Renal pelvis (tissue), 1 donor: ENCODE measurements at regions not wholly inside any gene's neighbourhood (a gene's known extent, or its start where the extent isn't known, plus 50 kb on each side); places are given as distances from the start of the nearest gene placed in this dataset.
A peak's percentile ranks its signal among the peaks of the same experiment; 100 is the strongest.

Source experiments
- DNase-seq: peaks from one replicate; pipeline ENCODE4 v3.0.0-alpha.2; 2013

- no peak for DNase-seq
Measured at GRCh38 chr2:4247791-4248190, 544.4 kb downstream of the DCDC2C start.

- no peak for DNase-seq
Measured at GRCh38 chr2:4255491-4255890, 552.1 kb downstream of the DCDC2C start.

GRCh38 chr2:4256351-4256750 is 553.0 kb downstream of the DCDC2C start:
- no peak for DNase-seq

DNA sequence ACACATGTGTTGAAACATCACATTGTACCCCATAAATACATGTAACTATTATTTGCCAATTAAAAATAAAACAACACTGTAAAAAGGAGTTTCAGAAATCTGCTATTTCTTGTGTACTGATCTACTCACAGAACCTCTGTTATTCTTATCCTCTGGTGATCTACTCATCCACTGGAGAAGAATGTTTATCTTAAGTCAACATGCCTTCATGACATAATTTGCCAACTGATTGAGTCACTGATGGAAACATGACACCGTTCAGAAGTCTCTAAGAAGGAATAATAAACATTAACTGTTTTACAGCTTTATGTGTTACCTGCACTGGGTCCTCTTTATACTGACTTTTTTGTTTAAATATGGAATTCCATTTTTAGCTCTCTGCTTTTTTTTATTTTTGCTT is 555.2 kb downstream of the DCDC2C start:
- no peak for DNase-seq

DNA sequence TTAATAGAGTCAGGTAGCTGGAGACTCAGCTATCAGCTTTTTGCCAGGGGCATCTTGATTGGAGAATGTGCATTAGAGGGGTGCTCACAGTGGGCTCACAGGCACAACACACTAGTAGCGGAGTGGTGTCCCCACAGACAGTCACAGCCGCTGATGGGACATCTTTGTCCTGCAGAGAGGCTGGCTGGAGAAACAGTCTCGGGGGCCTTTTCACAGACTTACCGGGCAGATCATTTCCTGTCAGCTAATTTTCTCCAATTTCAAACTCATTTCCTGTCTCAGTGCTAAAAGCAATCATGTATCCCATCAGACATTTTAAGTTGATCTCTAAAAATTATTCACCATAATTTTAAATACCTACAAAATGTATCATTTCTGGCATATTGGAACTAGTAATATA is 562.6 kb downstream of the DCDC2C start:
- no peak for DNase-seq

DNA sequence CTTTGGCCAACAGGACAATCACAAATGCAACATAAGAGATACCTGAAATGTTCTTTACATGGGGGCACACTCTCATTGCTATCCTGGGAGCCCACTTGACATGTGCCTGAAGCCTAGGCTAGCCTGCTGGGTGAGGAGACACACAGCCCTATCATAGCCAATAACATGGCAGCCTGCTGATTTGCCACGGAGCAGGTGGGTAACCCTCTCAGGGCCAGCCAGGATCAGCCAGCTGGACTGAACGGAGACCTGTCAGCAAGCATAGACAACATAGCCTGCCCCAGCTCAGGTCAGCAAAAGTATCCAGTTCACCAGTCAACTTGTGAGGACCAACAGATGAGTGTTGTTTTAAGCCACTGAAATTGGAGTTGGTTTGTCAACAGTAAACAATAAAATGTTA is 566.5 kb downstream of the DCDC2C start:
- DNase-seq, result no peak

GRCh38 chr2:4272261-4272858 is 569.0 kb downstream of the DCDC2C start:
- DNase-seq, result no peak

- no peak for DNase-seq
Measured at GRCh38 chr2:4278392-4278791, 575.0 kb downstream of the DCDC2C start.

DNA sequence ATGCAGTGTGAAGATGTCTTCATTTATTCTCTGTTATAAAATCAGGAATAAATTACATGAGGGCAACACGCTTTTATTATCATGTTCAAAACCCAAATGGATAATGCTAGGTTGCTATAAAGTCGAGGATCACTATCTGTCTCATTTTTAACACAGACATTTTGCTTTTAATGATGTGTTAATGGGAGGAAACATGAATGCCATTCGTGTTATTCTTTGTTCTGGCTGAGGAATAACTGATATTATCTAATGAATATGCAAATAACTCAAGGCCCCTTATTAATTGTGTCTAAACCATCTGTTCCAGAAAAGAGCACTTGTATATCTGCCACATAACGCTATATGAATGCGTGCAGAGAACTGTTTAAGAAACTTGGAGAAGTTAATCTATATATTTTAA is 576.1 kb downstream of the DCDC2C start:
- no peak for DNase-seq

DNA sequence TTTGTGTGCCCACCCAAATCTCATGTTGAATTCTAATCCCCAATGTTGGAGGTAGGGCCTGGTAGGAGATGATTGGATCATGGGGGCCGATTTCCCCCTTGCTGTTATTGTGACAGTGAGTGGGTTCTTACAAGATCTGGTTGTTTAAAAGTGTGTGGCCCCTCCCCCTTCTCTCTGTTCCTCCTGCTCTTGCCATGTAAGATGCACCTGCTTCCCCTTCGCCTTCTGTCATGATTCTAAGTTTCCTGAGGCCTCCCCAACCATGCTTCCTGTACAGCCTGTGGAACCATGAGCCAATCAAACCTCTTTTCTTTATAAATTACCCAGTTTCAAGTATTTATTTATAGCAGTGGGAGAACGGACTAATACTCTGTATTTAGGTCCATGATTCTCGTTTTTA is 588.1 kb downstream of the DCDC2C start:
- no peak for DNase-seq

DNA sequence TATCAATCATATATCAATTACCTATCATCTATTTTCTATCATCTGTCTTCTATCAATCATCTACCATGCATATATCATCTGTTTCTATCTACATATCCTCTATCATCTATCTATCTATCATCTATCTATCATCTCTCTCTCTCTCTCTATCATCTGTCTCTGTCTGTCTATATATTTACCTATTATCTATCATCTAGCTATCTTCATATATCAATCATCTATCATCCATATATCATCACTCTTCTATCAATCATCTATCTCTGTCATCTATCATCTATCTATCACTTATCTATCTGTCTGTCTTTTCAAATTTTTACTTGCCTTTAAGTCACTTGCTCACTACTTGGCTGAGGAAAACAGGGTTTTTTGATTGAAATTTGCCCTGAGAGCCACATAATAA is 592.3 kb downstream of the DCDC2C start:
- no peak for DNase-seq

GRCh38 chr2:4300616-4301015 is 597.2 kb downstream of the DCDC2C start:
- DNase-seq, result no peak

DNA sequence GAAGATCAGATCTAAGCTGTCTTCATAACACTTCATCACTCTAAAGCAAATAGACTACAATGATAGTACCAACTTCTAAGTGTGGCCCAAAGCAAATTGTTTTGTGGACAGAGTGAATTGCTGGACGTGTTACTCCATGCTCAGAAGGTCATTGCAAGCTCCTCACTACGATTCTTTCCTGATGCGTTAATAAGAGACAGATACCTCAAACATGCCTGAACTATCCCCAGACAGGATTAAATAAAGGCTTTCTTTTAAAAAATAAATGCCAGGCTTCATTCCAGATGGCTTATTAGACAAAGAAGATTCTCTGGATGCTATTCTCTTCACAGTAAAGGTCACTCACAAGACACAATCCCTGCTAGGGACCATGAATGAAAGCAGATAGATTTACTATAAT is 621.2 kb downstream of the DCDC2C start:
- DNase-seq, result no peak

- no peak for DNase-seq
Measured at GRCh38 chr2:4336864-4337263, 633.5 kb downstream of the DCDC2C start.

GRCh38 chr2:4338345-4338744 is 635.0 kb downstream of the DCDC2C start:
- DNase-seq, result no peak

DNA sequence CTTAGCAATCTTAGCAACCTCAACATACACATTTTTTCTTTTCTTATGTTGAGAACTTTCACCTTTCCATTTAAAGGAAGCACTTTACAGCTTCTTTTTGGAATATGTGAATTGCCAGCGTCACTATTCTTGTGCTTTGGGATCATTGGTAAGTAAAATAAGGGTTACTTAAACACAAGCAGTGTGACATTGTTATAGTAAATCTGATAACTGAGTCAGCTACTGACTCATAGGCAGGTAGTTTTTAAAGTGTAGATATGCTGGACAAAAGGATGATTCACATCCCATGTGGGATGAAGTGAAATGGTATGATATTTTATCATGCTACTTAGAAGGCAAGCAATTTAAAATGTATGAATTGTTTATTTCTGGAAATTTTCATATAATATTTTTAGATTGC is 637.2 kb downstream of the DCDC2C start:
- DNase-seq, result no peak

- no peak for DNase-seq
Measured at GRCh38 chr2:4346628-4347027, 643.3 kb downstream of the DCDC2C start.

DNA sequence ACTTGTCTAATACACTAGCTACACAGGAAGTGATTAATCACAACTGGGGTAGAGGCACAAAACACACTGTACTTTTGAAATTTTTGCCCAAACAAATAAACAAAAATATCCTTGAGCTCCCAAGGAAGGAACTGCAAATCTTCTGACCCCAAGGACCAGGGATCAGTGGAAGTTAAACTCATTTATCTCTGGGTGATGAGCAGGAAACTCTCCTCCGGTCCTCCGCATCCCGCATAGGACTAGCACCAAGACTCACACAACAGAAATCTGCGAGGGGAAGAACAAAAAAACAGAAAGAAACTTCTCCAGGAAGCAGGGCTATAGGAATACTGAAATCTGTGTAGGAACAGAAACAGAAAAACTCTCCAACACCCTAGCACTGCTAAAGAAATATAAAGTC is 650.3 kb downstream of the DCDC2C start:
- no peak for DNase-seq

DNA sequence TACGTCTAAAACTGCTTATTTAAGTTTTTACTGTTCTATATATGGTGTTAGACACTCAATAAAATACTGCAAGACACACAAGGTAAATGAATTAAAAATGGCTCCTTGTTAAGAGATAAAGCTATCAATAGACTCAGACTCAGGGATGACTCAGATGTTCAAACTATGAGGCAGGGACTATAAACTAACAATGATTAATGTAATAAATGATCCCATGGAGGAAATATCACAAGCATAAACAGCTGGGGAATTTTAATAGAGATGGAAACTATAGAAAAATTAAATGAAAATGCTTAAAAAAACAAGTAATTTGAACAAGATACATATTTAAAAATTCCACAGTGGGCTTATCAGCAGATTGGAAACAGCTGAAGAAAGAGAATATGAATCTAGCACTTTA is 650.8 kb downstream of the DCDC2C start:
- no peak for DNase-seq

DNA sequence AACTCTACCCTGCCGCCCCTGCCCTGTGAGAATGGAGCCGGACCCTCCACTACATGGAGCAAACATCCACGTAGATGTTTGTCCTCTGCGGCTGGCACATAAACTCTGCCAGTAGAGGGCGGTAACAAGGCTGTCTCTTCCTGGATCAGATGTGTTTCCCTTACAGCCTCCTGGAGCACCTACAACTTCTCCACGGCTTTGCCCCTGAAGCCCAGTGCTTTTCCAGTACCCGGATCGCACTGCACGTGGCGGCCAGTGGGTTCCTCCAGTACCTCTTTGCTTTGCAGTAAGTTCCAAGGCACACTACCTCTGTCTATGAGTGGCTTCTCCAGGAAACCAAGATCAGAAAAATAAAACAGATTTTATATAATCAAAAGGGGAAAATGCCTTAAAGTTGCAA is 651.3 kb downstream of the DCDC2C start:
- DNase-seq, result no peak

GRCh38 chr2:4356109-4356508 is 652.7 kb downstream of the DCDC2C start:
- peak; percentile 65 for DNase-seq

DNA sequence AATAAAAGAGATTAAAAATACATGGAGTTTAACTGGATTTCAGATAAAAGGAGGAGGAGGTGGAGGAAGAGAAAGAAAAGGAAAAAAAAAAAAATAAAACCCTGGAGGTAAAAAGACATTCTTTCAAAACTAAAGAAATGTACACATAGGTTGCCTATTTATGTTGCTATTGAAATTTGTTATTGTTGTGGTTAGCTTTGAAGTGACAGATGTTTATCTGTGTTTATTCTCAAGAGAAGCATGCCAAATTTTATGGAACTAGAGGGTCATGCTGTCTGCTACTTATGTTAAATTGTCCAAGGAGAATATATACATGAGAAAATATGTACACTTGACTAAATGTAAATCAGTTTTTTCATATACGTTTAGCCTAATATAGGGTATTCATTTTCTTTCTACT is 653.2 kb downstream of the DCDC2C start:
- DNase-seq, result no peak

- no peak for DNase-seq
Measured at GRCh38 chr2:4357121-4357520, 653.7 kb downstream of the DCDC2C start.

GRCh38 chr2:4358837-4359236 is 655.5 kb downstream of the DCDC2C start:
- DNase-seq, result no peak

DNA sequence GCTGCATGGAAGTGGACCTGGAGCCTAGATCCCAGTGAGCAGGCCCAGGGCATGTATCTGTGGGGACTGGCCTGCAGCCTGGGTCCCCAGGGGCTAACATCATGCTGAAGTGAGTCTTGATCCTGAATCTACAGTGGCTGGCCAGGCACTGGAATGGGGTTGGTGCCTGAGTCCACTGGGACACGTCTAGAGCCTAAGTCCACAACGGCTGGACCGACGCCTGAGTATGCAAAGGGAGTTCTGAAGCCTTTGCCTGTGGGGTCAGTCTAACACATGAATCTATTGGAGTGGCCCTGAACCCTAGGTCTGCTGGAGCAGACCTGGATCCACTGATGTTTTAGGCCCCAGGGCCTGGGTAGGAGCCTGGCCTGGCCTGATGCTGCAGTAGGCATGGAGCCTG is 665.5 kb downstream of the DCDC2C start:
- DNase-seq, result no peak
